Cardiac muscle cell (in vitro differentiated cells and primary cell): ENCODE measurements at regions not wholly inside any gene's neighbourhood (a gene's known extent, or its start where the extent isn't known, plus 50 kb on each side); places are given as distances from the start of the nearest gene placed in this dataset.
A peak's percentile ranks its signal among the peaks of the same experiment; 100 is the strongest.
"Not testable (repeated sequence)": the region's sequence is repeated elsewhere in the genome, so short reads cannot be mapped to it uniquely, and the experiment has no call there.

Experiments
- DNase-seq, 2 donors: peaks; one replicate each; pipeline versions ENCODE4 v3.0.0 to v3.0.0-alpha.2; 2010 to 2017; ENCODE audit warnings: low read depth in 1 of 2, low spot score in 1 of 2
- H3K27ac ChIP-seq: fragments of 200-600 bp; sonication (generic); 2 replicates; pipeline ENCODE4 v1.5.1; 2016
- H3K27me3 ChIP-seq: fragments of 200-600 bp; sonication (generic); 2 replicates; pipeline ENCODE4 v1.6.0; 2016; ENCODE audit warnings: control low read depth
- H3K36me3 ChIP-seq: fragments of 200-600 bp; sonication (generic); 2 replicates; pipeline ENCODE4 v1.5.1; 2016; ENCODE audit warnings: control low read depth
- H3K4me1 ChIP-seq: fragments of 200-600 bp; sonication (generic); 2 replicates; pipeline ENCODE4 v1.8.1; 2017; ENCODE audit warnings: low read depth, mild to moderate bottlenecking, mixed run types
- H3K4me3 ChIP-seq: fragments of 200-600 bp; sonication (generic); 2 replicates; pipeline ENCODE4 v1.5.1; 2016; ENCODE audit warnings: mild to moderate bottlenecking
- H3K9me3 ChIP-seq: fragments of 200-600 bp; sonication (generic); 2 replicates; pipeline ENCODE4 v1.5.1; 2017; ENCODE audit warnings: low read depth, mild to moderate bottlenecking, control low read depth
- CTCF ChIP-seq: IDR thresholded peaks from 2 replicates; pipeline ENCODE4 v1.5.1; 2012; ENCODE audit warnings: low read depth, mild to moderate bottlenecking, low read length

- no peaks in the 10 kb centered on the region for H3K36me3 ChIP-seq
- TF ChIP-seq CTCF = no peak
- peak in 1 of 2 donors; percentile 80 for DNase-seq
- no peaks in the 10 kb centered on the region for H3K27me3 ChIP-seq
- H3K4me3 ChIP-seq = no peak overlapping the region
- H3K4me1 ChIP-seq = no peaks in the 10 kb centered on the region
- no peak overlapping the region for H3K27ac ChIP-seq
- no peaks in the 10 kb centered on the region for H3K9me3 ChIP-seq
These were observed 226.3 kb downstream of the DLEU7 start for GRCh38 chr13:50617134-50617721.

GRCh38 chr13:50618206-50618605, 225.3 kb downstream of the DLEU7 start:
- no peak for DNase-seq
- TF ChIP-seq CTCF = no peak
- Histone ChIP-seq H3K4me1 (no peaks in the 10 kb centered on the region), H3K27ac (no peak overlapping the region), H3K27me3 (no peaks in the 10 kb centered on the region), H3K4me3 (no peak overlapping the region), H3K9me3 (no peaks in the 10 kb centered on the region), H3K36me3 (no peaks in the 10 kb centered on the region)

GRCh38 chr13:50626101-50626547, 217.4 kb downstream of the DLEU7 start:
- no peaks in the 10 kb centered on the region for H3K9me3 ChIP-seq
- DNase-seq = peak in 1 of 2 donors; percentile 92
- no peaks in the 10 kb centered on the region for H3K4me1 ChIP-seq
- TF ChIP-seq CTCF = no peak
- H3K36me3 ChIP-seq = no peaks in the 10 kb centered on the region
- no peak overlapping the region for H3K27ac ChIP-seq
- H3K4me3 ChIP-seq = no peak overlapping the region
- no peaks in the 10 kb centered on the region for H3K27me3 ChIP-seq

- no peaks in the 10 kb centered on the region for H3K9me3 ChIP-seq
- no peaks in the 10 kb centered on the region for H3K27me3 ChIP-seq
- no peaks in the 10 kb centered on the region for H3K4me1 ChIP-seq
These were observed 216.4 kb downstream of the DLEU7 start for GRCh38 chr13:50627111-50627510.

GRCh38 chr13:50628512-50628911, 215.0 kb downstream of the DLEU7 start:
- not testable (repeated sequence) for H3K27ac ChIP-seq, H3K27me3 ChIP-seq, H3K4me1 ChIP-seq, H3K9me3 ChIP-seq, H3K36me3 ChIP-seq, DNase-seq, H3K4me3 ChIP-seq

More at GRCh38 chr13:50627111-50627510, 216.4 kb downstream of the DLEU7 start:
- DNase-seq = peak in 1 of 2 donors; percentile 67
- no peak for TF ChIP-seq CTCF
- no peak overlapping the region for H3K27ac ChIP-seq
- H3K4me3 ChIP-seq = no peak overlapping the region
- H3K36me3 ChIP-seq = no peaks in the 10 kb centered on the region

GRCh38 chr13:50629497-50629896, 214.0 kb downstream of the DLEU7 start:
- Histone ChIP-seq H3K27ac (no peak overlapping the region), H3K4me1 (no peaks in the 10 kb centered on the region), H3K4me3 (no peak overlapping the region), H3K27me3 (no peaks in the 10 kb centered on the region), H3K36me3 (no peaks in the 10 kb centered on the region), H3K9me3 (no peaks in the 10 kb centered on the region)
- DNase-seq = peak in 1 of 2 donors; percentile 31
- TF ChIP-seq CTCF = no peak
